Right lobe of liver (tissue), 6 donors: ENCODE measurements at regions not wholly inside any gene's neighbourhood (a gene's known extent, or its start where the extent isn't known, plus 50 kb on each side); places are given as distances from the start of the nearest gene placed in this dataset.

ENCODE experiments used
- ATAC-seq, 4 donors: fragments of 200-7000 bp; cut with Tn5 transposase; one replicate each; pipeline ENCODE4 v1.9.1; 2020; ENCODE audit warnings: mild to moderate bottlenecking in 4 of 4, moderate library complexity in 4 of 4
- DNase-seq, 3 donors: peaks; one replicate each; pipeline ENCODE4 v3.0.0-alpha.2; 2020
- H3K27ac ChIP-seq, 3 donors: fragments of 200-600 bp; one replicate each; pipeline ENCODE4 v1.8.0; 2022
- H3K27me3 ChIP-seq, 2 donors: fragments of 200-600 bp; one replicate each; pipeline ENCODE4 v1.8.0; 2022
- H3K36me3 ChIP-seq, 4 donors: fragments of 200-600 bp; sonication (generic) in 1 of 4; one replicate each; pipeline versions ENCODE4 v1.5.1 to v1.8.0; 2017 to 2022; ENCODE audit warnings: control low read depth in 1 of 4
- H3K4me1 ChIP-seq, 4 donors: fragments of 200-600 bp; sonication (generic) in 1 of 4; one replicate each; pipeline versions ENCODE4 v1.5.1 to v1.8.0; 2017 to 2022; ENCODE audit warnings: control low read depth in 1 of 4
- H3K4me3 ChIP-seq, 3 donors: fragments of 200-600 bp; one replicate each; pipeline ENCODE4 v1.8.0; 2022
- H3K9me3 ChIP-seq, 4 donors: fragments of 200-600 bp; sonication (generic) in 1 of 4; one replicate each; pipeline versions ENCODE4 v1.5.1 to v1.8.0; 2017 to 2022; ENCODE audit warnings: control low read depth in 1 of 4
- CTCF ChIP-seq, 4 donors: fragments of 200-600 bp in 3 of 4; fragments of 450-650 bp in 1 of 4; IDR thresholded peaks; one replicate each; pipeline versions ENCODE4 v1.5.1 to v1.8.0; 2016 to 2022; ENCODE audit warnings: antibody characterized with exemption in 4 of 4, mild to moderate bottlenecking in 2 of 4
- POLR2A ChIP-seq: fragments of 450-650 bp; IDR thresholded peaks from one replicate; pipeline ENCODE4 v1.6.1; 2017; ENCODE audit warnings: antibody characterized with exemption, mild to moderate bottlenecking
- WGBS: methylation state at CpG from one replicate; pipeline ENCODE4 v1.1.6; 2018; ENCODE audit warnings: low coverage, low lambda C conversion rate; ENCODE audit not compliant: insufficient coverage; ENCODE audit errors: missing lambda C conversion rate; 5-methylcytosine and 5-hydroxymethylcytosine counted together
- intact Hi-C, 2 donors: fragments of 100-400 bp; cut with DNase I; formaldehyde crosslinking; loops; one replicate each; pipeline versions ENCODE4 v1.11.2 to v1.14.1; 2022
- donor health status: DM: no; HTN: yes; CAD: no.
- donor health status: DM: no; HTN: no; CAD: no.
- donor health status: DM: no; HTN: no; CAD: no.
- donor health status: DM: no; HTN: yes; CAD: no.
- donor health status: DM: no; HTN: yes; CAD: no.

GRCh38 chr21:15373941-15374340 lies 309.1 kb upstream of the NRIP1 start:
- no peak overlapping the region for H3K4me3 ChIP-seq
- TF ChIP-seq CTCF (IDR thresholded peaks at IDR 0.05) (no peak), POLR2A (no peak)
- H3K27ac ChIP-seq = no peak overlapping the region
- ATAC-seq (no peak), DNase-seq (no peak)
- intact Hi-C loops = no loop called here
- H3K27me3 ChIP-seq = no peaks in the 10 kb centered on the region
- WGBS = 64% methylated on average over 1 of the region's 1 CpG
- no peaks in the 10 kb centered on the region for H3K9me3 ChIP-seq
- H3K4me1 ChIP-seq = no peaks in the 10 kb centered on the region
- peaks cover 0 to 5% (median 0%) of the 10 kb centered on the region in 4 donors for H3K36me3 ChIP-seq

DNA sequence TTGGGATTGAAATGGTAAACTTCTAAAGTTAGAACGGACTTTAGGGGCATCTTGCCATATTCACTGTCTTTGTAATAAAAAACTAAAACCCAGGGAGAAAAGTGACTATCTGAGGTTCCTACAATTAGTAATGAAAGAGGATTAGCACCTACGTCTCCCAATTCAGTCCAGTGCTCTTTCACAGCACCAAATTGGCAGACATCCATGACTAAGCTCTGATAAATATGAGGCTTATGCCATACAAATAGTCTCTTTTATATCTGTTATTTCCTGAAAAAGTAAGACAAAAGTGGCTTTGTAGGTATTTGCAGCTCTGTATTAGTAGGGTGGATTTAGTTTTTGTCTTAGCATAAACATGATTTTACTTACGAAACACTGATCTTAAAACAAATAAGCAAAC lies 315.0 kb upstream of the NRIP1 start:
- Histone ChIP-seq H3K4me1 (no peaks in the 10 kb centered on the region), H3K4me3 (no peak overlapping the region), H3K27ac (no peak overlapping the region), H3K36me3 (peaks cover 0 to 20% (median 0%) of the 10 kb centered on the region in 4 donors), H3K9me3 (no peaks in the 10 kb centered on the region), H3K27me3 (no peaks in the 10 kb centered on the region)
- WGBS = 65% methylated on average over 3 of the region's 3 CpGs
- no peak for TF ChIP-seq CTCF (IDR thresholded peaks at IDR 0.05)
- no peak for TF ChIP-seq POLR2A
- intact Hi-C loops = no loop called here
- no peak for ATAC-seq
- no peak for DNase-seq

DNA sequence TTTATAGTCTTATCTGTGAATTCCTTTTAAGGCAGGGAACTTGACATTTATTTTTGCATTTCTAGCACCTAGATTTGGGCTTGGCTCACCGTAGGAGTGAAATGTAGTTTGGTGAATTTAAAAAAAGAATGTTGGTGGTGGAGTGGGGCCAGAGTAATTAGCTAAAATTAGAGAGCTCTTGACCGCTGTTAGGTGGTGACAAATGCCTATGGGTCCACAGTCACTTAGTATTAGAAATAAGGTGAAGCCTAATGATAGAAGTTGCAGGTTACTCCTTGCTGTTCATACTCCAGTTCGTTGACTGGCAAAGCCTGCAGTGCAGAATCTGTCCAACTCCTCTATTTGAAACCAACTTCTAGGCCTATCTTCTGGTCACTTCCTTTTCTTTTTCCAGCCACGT lies 318.8 kb upstream of the NRIP1 start:
- WGBS = 65% methylated on average over 2 of the region's 4 CpGs
- TF ChIP-seq CTCF (IDR thresholded peaks at IDR 0.05) (no peak), POLR2A (no peak)
- intact Hi-C loops = no loop called here
- Histone ChIP-seq H3K27me3 (no peaks in the 10 kb centered on the region), H3K36me3 (peaks cover 0 to 27% (median 0%) of the 10 kb centered on the region in 4 donors), H3K27ac (no peak overlapping the region), H3K9me3 (no peaks in the 10 kb centered on the region), H3K4me3 (no peak overlapping the region), H3K4me1 (no peaks in the 10 kb centered on the region)
- DNase-seq (no peak), ATAC-seq (no peak)

DNA sequence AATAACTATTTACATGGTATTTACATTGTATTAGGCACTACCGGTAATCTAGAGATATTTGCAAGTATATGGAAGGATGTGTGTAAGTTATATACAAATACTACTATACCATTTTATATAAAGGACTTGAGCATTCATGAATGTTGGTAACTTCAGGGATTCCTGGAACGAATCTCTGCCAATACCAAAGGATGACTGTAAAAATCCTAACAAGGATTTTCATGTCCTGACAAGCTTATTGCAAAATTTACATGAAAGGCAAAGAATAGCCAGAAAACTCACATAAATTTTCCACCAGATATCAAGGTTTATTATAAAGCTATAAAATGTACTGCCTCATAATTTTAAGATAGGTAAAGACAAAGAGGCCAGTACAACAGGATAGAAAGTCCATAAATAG lies 325.2 kb upstream of the NRIP1 start:
- intact Hi-C loops = no loop called here
- TF ChIP-seq POLR2A (no peak), CTCF (IDR thresholded peaks at IDR 0.05) (no peak)

DNA sequence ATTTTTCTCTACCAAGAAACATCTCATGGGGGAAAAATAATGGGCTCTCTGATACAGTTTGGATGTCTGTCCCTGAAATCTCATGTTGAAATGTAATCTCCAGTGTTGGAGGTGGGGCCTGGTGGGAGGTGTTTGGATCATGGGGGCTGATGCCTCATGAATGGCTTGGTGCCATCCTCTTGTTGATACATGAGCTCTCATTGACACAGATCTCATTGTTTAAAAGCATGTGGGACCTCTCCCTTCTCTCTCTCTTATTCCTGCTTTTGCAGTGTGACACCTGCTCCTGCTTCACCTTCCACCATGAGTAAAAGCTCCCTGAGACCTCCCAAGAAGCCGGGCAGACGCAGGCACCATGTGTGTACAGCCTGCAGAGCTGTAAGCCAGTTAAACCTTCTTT lies 332.5 kb upstream of the NRIP1 start:
- 100% methylated on average over 2 of the region's 2 CpGs for WGBS
- no peak for TF ChIP-seq CTCF (IDR thresholded peaks at IDR 0.05)
- TF ChIP-seq POLR2A = no peak
- ATAC-seq (no peak), DNase-seq (peak in 1 of 3 donors; percentile 24)
- Histone ChIP-seq H3K4me3 (no peak overlapping the region), H3K27ac (no peak overlapping the region), H3K4me1 (peaks cover 0 to 13% (median 0%) of the 10 kb centered on the region in 4 donors), H3K9me3 (no peaks in the 10 kb centered on the region), H3K27me3 (no peaks in the 10 kb centered on the region), H3K36me3 (peaks cover 0 to 11% (median 0%) of the 10 kb centered on the region in 4 donors)
- intact Hi-C loops = no loop called here

More for the DNA sequence above, 325.2 kb upstream of the NRIP1 start:
- H3K36me3 ChIP-seq = peaks cover 0 to 34% (median 0%) of the 10 kb centered on the region in 4 donors
- no peaks in the 10 kb centered on the region for H3K9me3 ChIP-seq
- no peaks in the 10 kb centered on the region for H3K27me3 ChIP-seq
- WGBS = 88% methylated on average over 2 of the region's 2 CpGs
- no peaks in the 10 kb centered on the region for H3K4me1 ChIP-seq
- DNase-seq (no peak), ATAC-seq (no peak)
- no peak overlapping the region for H3K4me3 ChIP-seq
- H3K27ac ChIP-seq = no peak overlapping the region
